ENCODE measurements at regions not wholly inside any gene's neighbourhood (a gene's known extent, or its start where the extent isn't known, plus 50 kb on each side); places are given as distances from the start of the nearest gene placed in this dataset.

GRCh38 chr3:104819333-104819732, 547.4 kb upstream of the ALCAM start:
- Mint-ChIP-seq H3K4me3 (no peak overlapping the region), H3K27me3 (no peaks in the 10 kb centered on the region), H3K36me3 (ENCODE audit: low read depth) (no peaks in the 10 kb centered on the region), H3K9me3 (peaks cover 14% of the 10 kb centered on the region), H3K27ac (no peak overlapping the region), H3K4me1 (no peaks in the 10 kb centered on the region)
- intact Hi-C loops (cut with micrococcal nuclease): no loop called here
- CTCF ChIA-PET: no interaction called here
- DNase-seq: no peak
- POLR2A ChIA-PET: no interaction called here
- no peak for ATAC-seq (ENCODE audit: low read depth)
- no peak for TF ChIP-seq CTCF (IDR thresholded peaks at IDR 0.05)

GRCh38 chr3:104820959-104821358, 545.8 kb upstream of the ALCAM start:
- Mint-ChIP-seq H3K9me3 (peaks cover 14% of the 10 kb centered on the region), H3K4me3 (no peak overlapping the region), H3K4me1 (no peaks in the 10 kb centered on the region), H3K27me3 (no peaks in the 10 kb centered on the region), H3K27ac (no peak overlapping the region), H3K36me3 (ENCODE audit: low read depth) (no peaks in the 10 kb centered on the region)
- TF ChIP-seq CTCF (IDR thresholded peaks at IDR 0.05): no peak
- no peak for ATAC-seq (ENCODE audit: low read depth)
- intact Hi-C loops (cut with micrococcal nuclease): no loop called here
- ChIA-PET POLR2A (no interaction called here), CTCF (no interaction called here)
- no peak for DNase-seq

GRCh38 chr3:104825116-104825515, 541.6 kb upstream of the ALCAM start:
- DNase-seq: no peak
- ATAC-seq (ENCODE audit: low read depth): no peak

GRCh38 chr3:104831071-104831470, 535.6 kb upstream of the ALCAM start:
- no peak for TF ChIP-seq CTCF (IDR thresholded peaks at IDR 0.05)
- CTCF ChIA-PET: no interaction called here
- no peaks in the 10 kb centered on the region for H3K36me3 Mint-ChIP-seq (ENCODE audit: low read depth)
- ATAC-seq (ENCODE audit: low read depth) (no peak), DNase-seq (no peak)
- H3K27ac Mint-ChIP-seq: no peak overlapping the region
- intact Hi-C loops (cut with micrococcal nuclease): no loop called here
- no peak overlapping the region for H3K4me3 Mint-ChIP-seq
- no peaks in the 10 kb centered on the region for H3K4me1 Mint-ChIP-seq
- no peaks in the 10 kb centered on the region for H3K9me3 Mint-ChIP-seq
- POLR2A ChIA-PET: no interaction called here
- H3K27me3 Mint-ChIP-seq: no peaks in the 10 kb centered on the region

More at GRCh38 chr3:104825116-104825515, 541.6 kb upstream of the ALCAM start:
- no peaks in the 10 kb centered on the region for H3K36me3 Mint-ChIP-seq (ENCODE audit: low read depth)
- H3K27ac Mint-ChIP-seq: no peak overlapping the region
- intact Hi-C loops (cut with micrococcal nuclease): no loop called here
- ChIA-PET CTCF (no interaction called here), POLR2A (no interaction called here)
- no peaks in the 10 kb centered on the region for H3K27me3 Mint-ChIP-seq
- no peak overlapping the region for H3K4me3 Mint-ChIP-seq
- H3K9me3 Mint-ChIP-seq: peaks cover 14% of the 10 kb centered on the region
- no peak for TF ChIP-seq CTCF (IDR thresholded peaks at IDR 0.05)
- no peaks in the 10 kb centered on the region for H3K4me1 Mint-ChIP-seq

- Mint-ChIP-seq H3K27me3 (no peaks in the 10 kb centered on the region), H3K4me1 (no peaks in the 10 kb centered on the region), H3K4me3 (no peak overlapping the region), H3K9me3 (no peaks in the 10 kb centered on the region), H3K27ac (no peak overlapping the region), H3K36me3 (ENCODE audit: low read depth) (no peaks in the 10 kb centered on the region)
- POLR2A ChIA-PET: no interaction called here
- ATAC-seq (ENCODE audit: low read depth) (no peak), DNase-seq (no peak)
- no peak for TF ChIP-seq CTCF (IDR thresholded peaks at IDR 0.05)
- intact Hi-C loops (cut with micrococcal nuclease): no loop called here
- CTCF ChIA-PET: no interaction called here
Measured at GRCh38 chr3:104832530-104832929, 534.2 kb upstream of the ALCAM start.
